ENCODE measurements at regions not wholly inside any gene's neighbourhood (a gene's known extent, or its start where the extent isn't known, plus 50 kb on each side); places are given as distances from the start of the nearest gene placed in this dataset.

GRCh38 chr7:10824154-10824553 lies 149.5 kb upstream of the PHF14 start:
- Histone ChIP-seq H3K9me3 (replicated peaks in 1 of 2; ENCODE audit: control insufficient read depth in 1 of 2, insufficient read depth in 1 of 2, low read length in 2 of 2) (no peaks in the 10 kb centered on the region), H3K36me3 (replicated peaks in 1 of 2; ENCODE audit: control insufficient read depth in 1 of 2, insufficient read depth in 2 of 2, low read length in 2 of 2) (no peaks in the 10 kb centered on the region), H3K27me3 (ENCODE audit: control insufficient read depth in 2 of 2, insufficient read depth in 2 of 2, low read length in 2 of 2) (no peaks in the 10 kb centered on the region), H3K4me3 (replicated peaks in 1 of 3; ENCODE audit: low read depth in 2 of 3, low read length in 3 of 3) (no peak overlapping the region), H4K20me1 (ENCODE audit: insufficient read depth, low read length) (no peaks in the 10 kb centered on the region), H3K4me1 (ENCODE audit: control insufficient read depth in 1 of 2, insufficient read depth in 2 of 2, low read length in 2 of 2) (no peaks in the 10 kb centered on the region), H2AFZ (ENCODE audit: insufficient read depth, low read depth, low read length, poor library complexity, severe bottlenecking) (no peak overlapping the region), H3K4me2 (replicated peaks; ENCODE audit: extremely low read depth, low read length, poor library complexity, severe bottlenecking) (no peak overlapping the region), H3K79me2 (ENCODE audit: insufficient read depth, low read length) (no peaks in the 10 kb centered on the region), H3K9ac (ENCODE audit: insufficient read depth, low read length, poor library complexity, severe bottlenecking) (no peak overlapping the region), H3K27ac (ENCODE audit: low read depth in 1 of 2, low read length in 2 of 2) (no peak overlapping the region)
- intact Hi-C loops (cut with micrococcal nuclease), result no loop called here
- no peak for DNase-seq
- Mint-ChIP-seq H3K36me3 (no peaks in the 10 kb centered on the region), H3K9me3 (peaks cover 0 to 6% (median 2%) of the 10 kb centered on the region in 7 donors), H3K4me1 (no peaks in the 10 kb centered on the region), H3K27me3 (ENCODE audit: low read depth in 3 of 3) (no peaks in the 10 kb centered on the region), H3K27ac (no peak overlapping the region), H3K4me3 (no peak overlapping the region)
- no peak for TF ChIP-seq CTCF (IDR thresholded peaks at IDR 0.05)
- WGBS (ENCODE audit: insufficient coverage), result 100% methylated on average over 1 of the region's 1 CpG

- DNase-seq, result no peak
- intact Hi-C loops (cut with micrococcal nuclease), result no loop called here
- H4K20me1 ChIP-seq (ENCODE audit: insufficient read depth, low read length), result no peaks in the 10 kb centered on the region
- H3K4me2 ChIP-seq (replicated peaks; ENCODE audit: extremely low read depth, low read length, poor library complexity, severe bottlenecking), result no peak overlapping the region
- H3K27ac Mint-ChIP-seq, result no peak overlapping the region
- no peaks in the 10 kb centered on the region for H3K79me2 ChIP-seq (ENCODE audit: insufficient read depth, low read length)
- H3K4me3 ChIP-seq (replicated peaks in 1 of 3; ENCODE audit: low read depth in 2 of 3, low read length in 3 of 3), result no peak overlapping the region
- no peak overlapping the region for H3K4me3 Mint-ChIP-seq
- WGBS (ENCODE audit: insufficient coverage), result no CpG with 5 or more reads among the region's 1 CpG
- H3K27me3 ChIP-seq (ENCODE audit: control insufficient read depth in 2 of 2, insufficient read depth in 2 of 2, low read length in 2 of 2), result no peaks in the 10 kb centered on the region
- TF ChIP-seq CTCF (IDR thresholded peaks at IDR 0.05), result no peak
- no peaks in the 10 kb centered on the region for H3K9me3 Mint-ChIP-seq
- H3K9ac ChIP-seq (ENCODE audit: insufficient read depth, low read length, poor library complexity, severe bottlenecking), result no peak overlapping the region
- H3K36me3 ChIP-seq (replicated peaks in 1 of 2; ENCODE audit: control insufficient read depth in 1 of 2, insufficient read depth in 2 of 2, low read length in 2 of 2), result no peaks in the 10 kb centered on the region
- no peaks in the 10 kb centered on the region for H3K36me3 Mint-ChIP-seq
- H3K4me1 ChIP-seq (ENCODE audit: control insufficient read depth in 1 of 2, insufficient read depth in 2 of 2, low read length in 2 of 2), result no peaks in the 10 kb centered on the region
- H3K27me3 Mint-ChIP-seq (ENCODE audit: low read depth in 3 of 3), result peaks cover 0 to 2% (median 0%) of the 10 kb centered on the region in 3 donors
- no peaks in the 10 kb centered on the region for H3K4me1 Mint-ChIP-seq
- H3K27ac ChIP-seq (ENCODE audit: low read depth in 1 of 2, low read length in 2 of 2), result no peak overlapping the region
- no peak overlapping the region for H2AFZ ChIP-seq (ENCODE audit: insufficient read depth, low read depth, low read length, poor library complexity, severe bottlenecking)
- peaks cover 0 to 4% of the 10 kb centered on the region in 2 donors for H3K9me3 ChIP-seq (replicated peaks in 1 of 2; ENCODE audit: control insufficient read depth in 1 of 2, insufficient read depth in 1 of 2, low read length in 2 of 2)
Observed at GRCh38 chr7:10838228-10838627, 135.4 kb upstream of the PHF14 start.
